ENCODE measurements at regions not wholly inside any gene's neighbourhood (a gene's known extent, or its start where the extent isn't known, plus 50 kb on each side); places are given as distances from the start of the nearest gene placed in this dataset.
"Not testable (repeated sequence)": the region's sequence is repeated elsewhere in the genome, so short reads cannot be mapped to it uniquely, and the experiment has no call there.

DNA sequence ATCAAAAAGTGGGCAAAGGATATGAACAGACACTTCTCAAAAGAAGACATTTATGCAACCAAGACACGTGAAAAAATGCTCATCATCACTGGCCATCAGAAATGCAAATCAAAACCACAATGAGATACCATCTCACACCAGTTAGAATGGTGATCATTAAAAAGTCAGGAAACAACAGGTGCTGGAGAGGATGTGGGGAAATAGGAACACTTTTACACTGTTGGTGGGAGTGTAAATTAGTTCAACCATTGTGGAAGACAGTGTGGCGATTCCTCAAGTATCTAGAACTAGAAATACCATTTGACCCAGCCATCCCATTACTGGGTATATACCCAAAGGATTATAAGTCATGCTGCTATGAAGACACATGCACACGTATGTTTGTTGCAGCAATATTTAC is 191.3 kb downstream of the POLR1F start:
- TF ChIP-seq, protein P1, sequence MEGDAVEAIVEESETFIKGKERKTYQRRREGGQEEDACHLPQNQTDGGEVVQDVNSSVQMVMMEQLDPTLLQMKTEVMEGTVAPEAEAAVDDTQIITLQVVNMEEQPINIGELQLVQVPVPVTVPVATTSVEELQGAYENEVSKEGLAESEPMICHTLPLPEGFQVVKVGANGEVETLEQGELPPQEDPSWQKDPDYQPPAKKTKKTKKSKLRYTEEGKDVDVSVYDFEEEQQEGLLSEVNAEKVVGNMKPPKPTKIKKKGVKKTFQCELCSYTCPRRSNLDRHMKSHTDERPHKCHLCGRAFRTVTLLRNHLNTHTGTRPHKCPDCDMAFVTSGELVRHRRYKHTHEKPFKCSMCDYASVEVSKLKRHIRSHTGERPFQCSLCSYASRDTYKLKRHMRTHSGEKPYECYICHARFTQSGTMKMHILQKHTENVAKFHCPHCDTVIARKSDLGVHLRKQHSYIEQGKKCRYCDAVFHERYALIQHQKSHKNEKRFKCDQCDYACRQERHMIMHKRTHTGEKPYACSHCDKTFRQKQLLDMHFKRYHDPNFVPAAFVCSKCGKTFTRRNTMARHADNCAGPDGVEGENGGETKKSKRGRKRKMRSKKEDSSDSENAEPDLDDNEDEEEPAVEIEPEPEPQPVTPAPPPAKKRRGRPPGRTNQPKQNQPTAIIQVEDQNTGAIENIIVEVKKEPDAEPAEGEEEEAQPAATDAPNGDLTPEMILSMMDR (IDR thresholded peaks at IDR 0.05 in 8 of 11, conservative IDR thresholded peaks at IDR 0.05 in 3 of 11): not testable (repeated sequence)
- TF ChIP-seq POLR2A, POLR2AphosphoS5 (IDR thresholded peaks at IDR 0.05): not testable (repeated sequence)
